WTC11 (cell line): ENCODE measurements at regions not wholly inside any gene's neighbourhood (a gene's known extent, or its start where the extent isn't known, plus 50 kb on each side); places are given as distances from the start of the nearest gene placed in this dataset.

ENCODE experiments used
- ATAC-seq: fragments of 200-7000 bp; cut with Tn5 transposase; 2 replicates; pipeline ENCODE4 v1.10.0; 2021; ENCODE audit warnings: mild to moderate bottlenecking, moderate library complexity
- CTCF ChIA-PET: fragments of 300-600 bp; sonication (Branson Sonifier 250); formaldehyde crosslinking; loops from one replicate; lab custom pipeline; 2021; ENCODE audit warnings: antibody characterized with exemption; lab: Charles Lee
- POLR2A ChIA-PET: fragments of 350-600 bp; sonication (Branson Sonifier 250); formaldehyde crosslinking; loops from one replicate; lab custom pipeline; 2021; ENCODE audit warnings: antibody characterized with exemption; lab: Charles Lee
- DNase-seq: peaks from one replicate; pipeline ENCODE4 v3.0.0; 2021; ENCODE audit warnings: low spot score
- H3K27ac Mint-ChIP-seq: 2 replicates; pipeline ENCODE4 v1.8.0; 2021; ENCODE audit warnings: mixed read lengths
- H3K27me3 Mint-ChIP-seq: 2 replicates; pipeline ENCODE4 v1.8.0; 2021; ENCODE audit warnings: low read depth, mild to moderate bottlenecking, moderate library complexity, mixed read lengths
- H3K36me3 Mint-ChIP-seq: 2 replicates; pipeline ENCODE4 v1.8.0; 2021; ENCODE audit warnings: mixed read lengths
- H3K4me1 Mint-ChIP-seq: 2 replicates; pipeline ENCODE4 v1.8.0; 2022; ENCODE audit warnings: mixed read lengths
- H3K4me3 Mint-ChIP-seq: 2 replicates; pipeline ENCODE4 v1.8.0; 2021; ENCODE audit warnings: mild to moderate bottlenecking, moderate library complexity, mixed read lengths
- H3K9me3 Mint-ChIP-seq: 2 replicates; pipeline ENCODE4 v1.8.0; 2021; ENCODE audit warnings: mixed read lengths
- CBFB ChIP-seq: sonication (generic); formaldehyde crosslinking; IDR thresholded peaks from 2 replicates; pipeline ENCODE4 v1.8.1; 2022; ENCODE audit warnings: mild to moderate bottlenecking, low read depth, missing genetic modification reagents
- FOXK1 ChIP-seq: sonication (generic); formaldehyde crosslinking; IDR thresholded peaks from 2 replicates; pipeline ENCODE4 v1.8.0; 2022; ENCODE audit warnings: mild to moderate bottlenecking, moderate library complexity, missing genetic modification reagents
- GRHL2 ChIP-seq: fragments of 250-450 bp; sonication (Bioruptor Pico); IDR thresholded peaks from 2 replicates; pipeline ENCODE4 v1.8.0; 2022; ENCODE audit warnings: mild to moderate bottlenecking, moderate library complexity; ENCODE audit not compliant: insufficient replicate concordance, severe bottlenecking
- GTF2I ChIP-seq: fragments of 250-450 bp; sonication (Bioruptor Pico); conservative IDR thresholded peaks from 2 replicates; pipeline ENCODE4 v1.4.0; 2021; ENCODE audit warnings: mild to moderate bottlenecking
- IRF2 ChIP-seq: sonication (generic); formaldehyde crosslinking; IDR thresholded peaks from 2 replicates; pipeline ENCODE4 v1.8.0; 2022; ENCODE audit warnings: low read depth, missing genetic modification reagents, borderline replicate concordance
- JAZF1 ChIP-seq: fragments of 250-450 bp; sonication (Bioruptor Pico); IDR thresholded peaks from 2 replicates; pipeline ENCODE4 v1.9.0; 2021; ENCODE audit warnings: moderate library complexity, mild to moderate bottlenecking, inconsistent platforms
- JUN ChIP-seq: sonication (generic); formaldehyde crosslinking; IDR thresholded peaks from 2 replicates; pipeline ENCODE4 v1.8.0; 2023; ENCODE audit warnings: mild to moderate bottlenecking, missing genetic modification reagents
- MAX ChIP-seq: sonication (generic); formaldehyde crosslinking; IDR thresholded peaks from 2 replicates; pipeline ENCODE4 v1.8.0; 2022; ENCODE audit warnings: mild to moderate bottlenecking, missing genetic modification reagents
- MYBL2 ChIP-seq: sonication (generic); formaldehyde crosslinking; IDR thresholded peaks from 2 replicates; pipeline ENCODE4 v1.8.1; 2023; ENCODE audit warnings: mild to moderate bottlenecking, moderate library complexity, missing genetic modification reagents
- NFYB ChIP-seq: sonication (generic); formaldehyde crosslinking; conservative IDR thresholded peaks from 2 replicates; pipeline ENCODE4 v1.8.0; 2022; ENCODE audit warnings: low read depth, missing genetic modification reagents
- NR1H2 ChIP-seq: sonication (generic); formaldehyde crosslinking; IDR thresholded peaks from 2 replicates; pipeline ENCODE4 v1.9.0; 2021; ENCODE audit warnings: mild to moderate bottlenecking, moderate library complexity, missing genetic modification reagents
- NR2C2 ChIP-seq: sonication (generic); formaldehyde crosslinking; IDR thresholded peaks from 2 replicates; pipeline ENCODE4 v1.8.0; 2022; ENCODE audit warnings: mild to moderate bottlenecking, missing genetic modification reagents
- TEAD1 ChIP-seq: sonication (generic); formaldehyde crosslinking; IDR thresholded peaks from 2 replicates; pipeline ENCODE4 v1.8.0; 2022; ENCODE audit warnings: mild to moderate bottlenecking, missing genetic modification reagents
- TEAD4 ChIP-seq: sonication (generic); formaldehyde crosslinking; IDR thresholded peaks from 2 replicates; pipeline ENCODE4 v1.8.0; 2022; ENCODE audit warnings: mild to moderate bottlenecking, missing genetic modification reagents
- ZBTB21 ChIP-seq: sonication (generic); formaldehyde crosslinking; IDR thresholded peaks from 2 replicates; pipeline ENCODE4 v1.8.1; 2023; ENCODE audit warnings: mild to moderate bottlenecking, missing genetic modification reagents, borderline replicate concordance
- ZNF138 ChIP-seq: sonication (generic); formaldehyde crosslinking; conservative IDR thresholded peaks from 2 replicates; pipeline ENCODE4 v1.8.1; 2022; ENCODE audit warnings: mild to moderate bottlenecking, moderate library complexity, missing genetic modification reagents
- TF ChIP-seq, protein P1 (sequence below): sonication (generic); formaldehyde crosslinking; IDR thresholded peaks from 2 replicates; pipeline ENCODE4 v1.8.1; 2022; ENCODE audit warnings: mild to moderate bottlenecking, moderate library complexity, missing genetic modification reagents
- TF ChIP-seq, protein P2 (sequence below): fragments of 250-450 bp; sonication (Bioruptor Pico); IDR thresholded peaks from 2 replicates; pipeline ENCODE4 v1.8.0; 2021; ENCODE audit warnings: mild to moderate bottlenecking
- TF ChIP-seq, protein P3 (sequence below): sonication (generic); formaldehyde crosslinking; IDR thresholded peaks from 2 replicates; pipeline ENCODE4 v1.8.1; 2022; ENCODE audit warnings: missing genetic modification reagents, borderline replicate concordance
- TF ChIP-seq, protein P4 (sequence below): sonication (generic); formaldehyde crosslinking; IDR thresholded peaks from 2 replicates; pipeline ENCODE4 v1.8.1; 2022; ENCODE audit warnings: low read depth, mild to moderate bottlenecking, moderate library complexity, missing genetic modification reagents, borderline replicate concordance
- TF ChIP-seq, protein P5 (sequence below): sonication (generic); formaldehyde crosslinking; IDR thresholded peaks from 2 replicates; pipeline ENCODE4 v1.8.0; 2023; ENCODE audit warnings: missing genetic modification reagents, mild to moderate bottlenecking, borderline replicate concordance

GRCh38 chr6:159404296-159404695 is 235.1 kb downstream of the FNDC1 start (continued):
- TF ChIP-seq, protein P1, sequence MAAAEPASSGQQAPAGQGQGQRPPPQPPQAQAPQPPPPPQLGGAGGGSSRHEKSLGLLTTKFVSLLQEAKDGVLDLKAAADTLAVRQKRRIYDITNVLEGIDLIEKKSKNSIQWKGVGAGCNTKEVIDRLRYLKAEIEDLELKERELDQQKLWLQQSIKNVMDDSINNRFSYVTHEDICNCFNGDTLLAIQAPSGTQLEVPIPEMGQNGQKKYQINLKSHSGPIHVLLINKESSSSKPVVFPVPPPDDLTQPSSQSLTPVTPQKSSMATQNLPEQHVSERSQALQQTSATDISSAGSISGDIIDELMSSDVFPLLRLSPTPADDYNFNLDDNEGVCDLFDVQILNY (CRISPR knock-in tag): no peak

DNA sequence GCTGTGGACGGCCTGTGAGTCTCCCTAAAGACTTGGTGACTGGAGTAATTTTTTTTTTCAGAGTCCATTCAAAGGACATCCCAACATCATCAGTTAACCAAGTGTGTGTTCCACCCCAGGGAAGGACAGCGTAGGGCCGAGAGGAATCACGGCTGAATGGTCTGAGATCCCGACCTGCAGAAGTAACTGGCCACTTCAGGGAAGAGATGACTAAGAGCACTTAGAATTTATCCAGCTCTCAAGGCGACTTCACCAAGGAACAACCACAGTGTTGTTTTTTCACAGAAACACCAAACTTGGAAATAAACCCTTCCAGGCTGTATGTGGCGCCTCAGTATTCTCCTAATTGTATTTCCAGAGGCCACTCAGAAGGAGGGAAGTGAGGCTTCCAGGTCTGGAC is 231.6 kb downstream of the FNDC1 start:
- no peak for DNase-seq
- CTCF ChIA-PET: interaction anchor here (1.5 kb wide), 1 partner anchor 227 kb away, joined by 3 read pairs; no protein-coding TSS in a partner anchor
- Mint-ChIP-seq H3K4me1 (no peaks in the 10 kb centered on the region), H3K36me3 (no peaks in the 10 kb centered on the region), H3K27me3 (no peaks in the 10 kb centered on the region; the same call in 1 of the 2 replicates), H3K27ac (no peak overlapping the region), H3K9me3 (peaks cover 7% of the 10 kb centered on the region), H3K4me3 (no peak overlapping the region)
- TF ChIP-seq NR2C2 (CRISPR knock-in tag): no peak
- POLR2A ChIA-PET: no interaction called here
- ATAC-seq: no peak

DNA sequence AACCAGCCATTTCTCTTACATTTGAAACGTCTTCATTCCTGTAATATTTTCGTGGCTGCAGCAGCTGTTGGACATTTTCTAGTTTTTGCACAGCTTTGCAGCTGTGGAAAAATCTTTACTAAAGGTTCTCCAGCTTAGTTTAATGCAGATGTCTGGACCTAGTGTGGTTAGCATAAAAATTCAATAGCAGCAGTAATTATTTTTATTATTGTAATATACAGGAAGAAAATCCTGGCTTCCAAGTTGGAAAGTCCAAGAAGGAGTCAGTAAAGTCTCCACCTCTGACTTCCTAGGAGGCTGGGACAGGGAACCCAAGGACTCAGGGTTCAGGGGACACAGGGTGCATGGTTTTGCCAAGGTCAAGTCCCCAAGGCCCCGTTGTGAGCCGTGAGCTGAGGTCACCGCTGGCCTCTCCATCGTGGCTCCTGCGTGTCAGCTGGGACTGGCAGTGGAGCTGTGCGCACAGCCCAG is 230.6 kb downstream of the FNDC1 start:
- Mint-ChIP-seq H3K36me3 (no peaks in the 10 kb centered on the region), H3K27ac (no peak overlapping the region), H3K4me3 (no peak overlapping the region), H3K27me3 (no peaks in the 10 kb centered on the region; the same call in 1 of the 2 replicates), H3K4me1 (no peaks in the 10 kb centered on the region), H3K9me3 (peaks cover 13% of the 10 kb centered on the region)
- DNase-seq (no peak), ATAC-seq (no peak)
- TF ChIP-seq IRF2 (CRISPR knock-in tag) (no peak), ZNF138 (CRISPR knock-in tag) (no peak), TEAD4 (no peak), TEAD1 (CRISPR knock-in tag) (no peak), NR1H2 (CRISPR knock-in tag) (no peak), MAX (no peak), GRHL2 (CRISPR knock-in tag) (no peak), NR2C2 (CRISPR knock-in tag) (no peak), MYBL2 (CRISPR knock-in tag) (no peak), JUN (no peak), CBFB (CRISPR knock-in tag) (no peak), ZBTB21 (CRISPR knock-in tag) (no peak), NFYB (no peak), JAZF1 (CRISPR knock-in tag) (no peak), GTF2I (CRISPR knock-in tag) (no peak), FOXK1 (CRISPR knock-in tag) (no peak)
- TF ChIP-seq, protein P2, sequence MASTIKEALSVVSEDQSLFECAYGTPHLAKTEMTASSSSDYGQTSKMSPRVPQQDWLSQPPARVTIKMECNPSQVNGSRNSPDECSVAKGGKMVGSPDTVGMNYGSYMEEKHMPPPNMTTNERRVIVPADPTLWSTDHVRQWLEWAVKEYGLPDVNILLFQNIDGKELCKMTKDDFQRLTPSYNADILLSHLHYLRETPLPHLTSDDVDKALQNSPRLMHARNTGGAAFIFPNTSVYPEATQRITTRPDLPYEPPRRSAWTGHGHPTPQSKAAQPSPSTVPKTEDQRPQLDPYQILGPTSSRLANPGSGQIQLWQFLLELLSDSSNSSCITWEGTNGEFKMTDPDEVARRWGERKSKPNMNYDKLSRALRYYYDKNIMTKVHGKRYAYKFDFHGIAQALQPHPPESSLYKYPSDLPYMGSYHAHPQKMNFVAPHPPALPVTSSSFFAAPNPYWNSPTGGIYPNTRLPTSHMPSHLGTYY (CRISPR knock-in tag): no peak
- TF ChIP-seq, protein P3, sequence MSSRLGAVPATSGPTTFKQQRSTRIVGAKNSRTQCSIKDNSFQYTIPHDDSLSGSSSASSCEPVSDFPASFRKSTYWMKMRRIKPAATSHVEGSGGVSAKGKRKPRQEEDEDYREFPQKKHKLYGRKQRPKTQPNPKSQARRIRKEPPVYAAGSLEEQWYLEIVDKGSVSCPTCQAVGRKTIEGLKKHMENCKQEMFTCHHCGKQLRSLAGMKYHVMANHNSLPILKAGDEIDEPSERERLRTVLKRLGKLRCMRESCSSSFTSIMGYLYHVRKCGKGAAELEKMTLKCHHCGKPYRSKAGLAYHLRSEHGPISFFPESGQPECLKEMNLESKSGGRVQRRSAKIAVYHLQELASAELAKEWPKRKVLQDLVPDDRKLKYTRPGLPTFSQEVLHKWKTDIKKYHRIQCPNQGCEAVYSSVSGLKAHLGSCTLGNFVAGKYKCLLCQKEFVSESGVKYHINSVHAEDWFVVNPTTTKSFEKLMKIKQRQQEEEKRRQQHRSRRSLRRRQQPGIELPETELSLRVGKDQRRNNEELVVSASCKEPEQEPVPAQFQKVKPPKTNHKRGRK (CRISPR knock-in tag): no peak
- TF ChIP-seq, protein P4, sequence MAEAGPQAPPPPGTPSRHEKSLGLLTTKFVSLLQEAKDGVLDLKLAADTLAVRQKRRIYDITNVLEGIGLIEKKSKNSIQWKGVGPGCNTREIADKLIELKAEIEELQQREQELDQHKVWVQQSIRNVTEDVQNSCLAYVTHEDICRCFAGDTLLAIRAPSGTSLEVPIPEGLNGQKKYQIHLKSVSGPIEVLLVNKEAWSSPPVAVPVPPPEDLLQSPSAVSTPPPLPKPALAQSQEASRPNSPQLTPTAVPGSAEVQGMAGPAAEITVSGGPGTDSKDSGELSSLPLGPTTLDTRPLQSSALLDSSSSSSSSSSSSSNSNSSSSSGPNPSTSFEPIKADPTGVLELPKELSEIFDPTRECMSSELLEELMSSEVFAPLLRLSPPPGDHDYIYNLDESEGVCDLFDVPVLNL (CRISPR knock-in tag): no peak
- TF ChIP-seq, protein P5, sequence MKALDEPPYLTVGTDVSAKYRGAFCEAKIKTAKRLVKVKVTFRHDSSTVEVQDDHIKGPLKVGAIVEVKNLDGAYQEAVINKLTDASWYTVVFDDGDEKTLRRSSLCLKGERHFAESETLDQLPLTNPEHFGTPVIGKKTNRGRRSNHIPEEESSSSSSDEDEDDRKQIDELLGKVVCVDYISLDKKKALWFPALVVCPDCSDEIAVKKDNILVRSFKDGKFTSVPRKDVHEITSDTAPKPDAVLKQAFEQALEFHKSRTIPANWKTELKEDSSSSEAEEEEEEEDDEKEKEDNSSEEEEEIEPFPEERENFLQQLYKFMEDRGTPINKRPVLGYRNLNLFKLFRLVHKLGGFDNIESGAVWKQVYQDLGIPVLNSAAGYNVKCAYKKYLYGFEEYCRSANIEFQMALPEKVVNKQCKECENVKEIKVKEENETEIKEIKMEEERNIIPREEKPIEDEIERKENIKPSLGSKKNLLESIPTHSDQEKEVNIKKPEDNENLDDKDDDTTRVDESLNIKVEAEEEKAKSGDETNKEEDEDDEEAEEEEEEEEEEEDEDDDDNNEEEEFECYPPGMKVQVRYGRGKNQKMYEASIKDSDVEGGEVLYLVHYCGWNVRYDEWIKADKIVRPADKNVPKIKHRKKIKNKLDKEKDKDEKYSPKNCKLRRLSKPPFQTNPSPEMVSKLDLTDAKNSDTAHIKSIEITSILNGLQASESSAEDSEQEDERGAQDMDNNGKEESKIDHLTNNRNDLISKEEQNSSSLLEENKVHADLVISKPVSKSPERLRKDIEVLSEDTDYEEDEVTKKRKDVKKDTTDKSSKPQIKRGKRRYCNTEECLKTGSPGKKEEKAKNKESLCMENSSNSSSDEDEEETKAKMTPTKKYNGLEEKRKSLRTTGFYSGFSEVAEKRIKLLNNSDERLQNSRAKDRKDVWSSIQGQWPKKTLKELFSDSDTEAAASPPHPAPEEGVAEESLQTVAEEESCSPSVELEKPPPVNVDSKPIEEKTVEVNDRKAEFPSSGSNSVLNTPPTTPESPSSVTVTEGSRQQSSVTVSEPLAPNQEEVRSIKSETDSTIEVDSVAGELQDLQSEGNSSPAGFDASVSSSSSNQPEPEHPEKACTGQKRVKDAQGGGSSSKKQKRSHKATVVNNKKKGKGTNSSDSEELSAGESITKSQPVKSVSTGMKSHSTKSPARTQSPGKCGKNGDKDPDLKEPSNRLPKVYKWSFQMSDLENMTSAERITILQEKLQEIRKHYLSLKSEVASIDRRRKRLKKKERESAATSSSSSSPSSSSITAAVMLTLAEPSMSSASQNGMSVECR (CRISPR knock-in tag): no peak
- ChIA-PET CTCF (interaction anchor here (1.5 kb wide), 1 partner anchor 225 kb away, joined by 3 read pairs; no protein-coding TSS in a partner anchor), POLR2A (no interaction called here)
